ENCODE measurements at regions not wholly inside any gene's neighbourhood (a gene's known extent, or its start where the extent isn't known, plus 50 kb on each side); places are given as distances from the start of the nearest gene placed in this dataset.

DNA sequence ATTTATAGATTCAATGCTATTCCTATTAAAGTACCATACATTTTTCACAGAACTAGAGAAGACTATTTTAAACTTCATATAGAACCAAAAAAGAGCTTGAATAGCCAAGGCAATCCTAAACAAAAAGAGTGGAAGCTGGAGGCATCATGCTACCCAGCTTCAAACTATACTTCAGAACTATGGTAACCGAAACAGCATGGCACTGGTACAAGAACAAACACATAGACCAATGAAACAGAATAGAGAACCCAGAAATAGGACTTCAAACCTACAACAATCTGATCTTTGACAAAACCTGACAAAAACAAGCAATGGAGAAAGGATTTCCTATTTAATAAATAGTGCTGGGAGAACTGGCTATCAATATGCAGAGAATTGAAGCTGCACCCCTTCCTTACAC lies 134.2 kb upstream of the PAQR3 start:
- TF ChIP-seq, protein P1, sequence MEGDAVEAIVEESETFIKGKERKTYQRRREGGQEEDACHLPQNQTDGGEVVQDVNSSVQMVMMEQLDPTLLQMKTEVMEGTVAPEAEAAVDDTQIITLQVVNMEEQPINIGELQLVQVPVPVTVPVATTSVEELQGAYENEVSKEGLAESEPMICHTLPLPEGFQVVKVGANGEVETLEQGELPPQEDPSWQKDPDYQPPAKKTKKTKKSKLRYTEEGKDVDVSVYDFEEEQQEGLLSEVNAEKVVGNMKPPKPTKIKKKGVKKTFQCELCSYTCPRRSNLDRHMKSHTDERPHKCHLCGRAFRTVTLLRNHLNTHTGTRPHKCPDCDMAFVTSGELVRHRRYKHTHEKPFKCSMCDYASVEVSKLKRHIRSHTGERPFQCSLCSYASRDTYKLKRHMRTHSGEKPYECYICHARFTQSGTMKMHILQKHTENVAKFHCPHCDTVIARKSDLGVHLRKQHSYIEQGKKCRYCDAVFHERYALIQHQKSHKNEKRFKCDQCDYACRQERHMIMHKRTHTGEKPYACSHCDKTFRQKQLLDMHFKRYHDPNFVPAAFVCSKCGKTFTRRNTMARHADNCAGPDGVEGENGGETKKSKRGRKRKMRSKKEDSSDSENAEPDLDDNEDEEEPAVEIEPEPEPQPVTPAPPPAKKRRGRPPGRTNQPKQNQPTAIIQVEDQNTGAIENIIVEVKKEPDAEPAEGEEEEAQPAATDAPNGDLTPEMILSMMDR (IDR thresholded peaks at IDR 0.05) = no peak
- TF ChIP-seq TCF7L2 (IDR thresholded peaks at IDR 0.05; ENCODE audit: low read depth, low read length) = no peak

All from Panc1 (cell line).